ENCODE measurements at regions not wholly inside any gene's neighbourhood (a gene's known extent, or its start where the extent isn't known, plus 50 kb on each side); places are given as distances from the start of the nearest gene placed in this dataset.

- no peak for TF ChIP-seq GABPB1 (CRISPR knock-in tag; IDR thresholded peaks at IDR 0.05)
- no peak for TF ChIP-seq SMAD4 (CRISPR knock-in tag; IDR thresholded peaks at IDR 0.05)
- TF ChIP-seq CTCF (IDR thresholded peaks at IDR 0.05): no peak
- no peak for TF ChIP-seq MXD4 (CRISPR knock-in tag; IDR thresholded peaks at IDR 0.05; ENCODE audit: borderline replicate concordance)
- TF ChIP-seq MAX (CRISPR knock-in tag; IDR thresholded peaks at IDR 0.05): no peak
- no peak for TF ChIP-seq E2F4 (CRISPR knock-in tag; IDR thresholded peaks at IDR 0.05; ENCODE audit: borderline replicate concordance, low read depth)
- TF ChIP-seq ATF2 (CRISPR knock-in tag; IDR thresholded peaks at IDR 0.05; ENCODE audit: borderline replicate concordance, low read depth): no peak
- no peak for TF ChIP-seq ZNF423 (CRISPR knock-in tag; IDR thresholded peaks at IDR 0.05)
Observed at GRCh38 chr5:96149021-96149420, 187.4 kb upstream of the ELL2 start.
